ENCODE measurements at regions not wholly inside any gene's neighbourhood (a gene's known extent, or its start where the extent isn't known, plus 50 kb on each side); places are given as distances from the start of the nearest gene placed in this dataset.

GRCh38 chr10:108850138-108850854, 1073.0 kb downstream of the XPNPEP1 start:
- H3K27ac ChIP-seq (ENCODE audit: low read depth in 1 of 2, low read length in 2 of 2), result no peak overlapping the region
- no peak for DNase-seq (ENCODE audit: low spot score)
- no peak overlapping the region for H3K9ac ChIP-seq (ENCODE audit: low read depth in 1 of 2, low read length in 2 of 2)
- TF ChIP-seq NR2F2 (IDR thresholded peaks at IDR 0.05), result no peak
- no peak for TF ChIP-seq SP1 (IDR thresholded peaks at IDR 0.05)
- TF ChIP-seq REST (IDR thresholded peaks at IDR 0.05), result no peak
- no peak for TF ChIP-seq FOXA2 (IDR thresholded peaks at IDR 0.05)
- TF ChIP-seq ATF3 (IDR thresholded peaks at IDR 0.05), result no peak
- TF ChIP-seq HNF4A (conservative IDR thresholded peaks at IDR 0.05), result no peak
- no peak for TF ChIP-seq EGR1 (IDR thresholded peaks at IDR 0.05; ENCODE audit: low read depth in 2 of 2)
- no peak for TF ChIP-seq MAX (IDR thresholded peaks at IDR 0.05)
- TF ChIP-seq FOXA1 (IDR thresholded peaks at IDR 0.05), result no peak
- TF ChIP-seq CTCF (IDR thresholded peaks at IDR 0.05; ENCODE audit: low read depth, low read length, missing input control), result no peak
- TF ChIP-seq RXRA (IDR thresholded peaks at IDR 0.05), result no peak
- 78% methylated on average over 1 of the region's 1 CpG for WGBS
- H3K4me3 ChIP-seq (ENCODE audit: low read depth in 1 of 3, low read length in 3 of 3), result no peak overlapping the region
- no peaks in the 10 kb centered on the region for H3K27me3 ChIP-seq (ENCODE audit: control insufficient read depth in 4 of 4, insufficient read depth in 4 of 4, low read length in 3 of 4)
- no peaks in the 10 kb centered on the region for H3K9me3 ChIP-seq (ENCODE audit: control insufficient read depth in 4 of 4, low read length in 3 of 4)
- no peaks in the 10 kb centered on the region for H3K4me1 ChIP-seq (ENCODE audit: control insufficient read depth in 4 of 4, insufficient read depth in 4 of 4, low read length in 3 of 4)
- H3K36me3 ChIP-seq (ENCODE audit: control insufficient read depth in 4 of 4, insufficient read depth in 3 of 4, low read depth in 1 of 4, low read length in 3 of 4), result no peaks in the 10 kb centered on the region

GRCh38 chr10:108849688-108850087, 1073.6 kb downstream of the XPNPEP1 start:
- Histone ChIP-seq H3K4me3 (ENCODE audit: low read depth in 1 of 3, low read length in 3 of 3) (no peak overlapping the region), H3K9me3 (ENCODE audit: control insufficient read depth in 4 of 4, low read length in 3 of 4) (no peaks in the 10 kb centered on the region), H3K36me3 (ENCODE audit: control insufficient read depth in 4 of 4, insufficient read depth in 3 of 4, low read depth in 1 of 4, low read length in 3 of 4) (no peaks in the 10 kb centered on the region), H3K9ac (ENCODE audit: low read depth in 1 of 2, low read length in 2 of 2) (no peak overlapping the region), H3K4me1 (ENCODE audit: control insufficient read depth in 4 of 4, insufficient read depth in 4 of 4, low read length in 3 of 4) (no peaks in the 10 kb centered on the region), H3K27ac (ENCODE audit: low read depth in 1 of 2, low read length in 2 of 2) (no peak overlapping the region), H3K27me3 (ENCODE audit: control insufficient read depth in 4 of 4, insufficient read depth in 4 of 4, low read length in 3 of 4) (no peaks in the 10 kb centered on the region)
- TF ChIP-seq ATF3 (IDR thresholded peaks at IDR 0.05) (no peak), RAD21 (IDR thresholded peaks at IDR 0.05) (no peak), YY1 (IDR thresholded peaks at IDR 0.05) (no peak), MAX (IDR thresholded peaks at IDR 0.05) (no peak), GABPA (IDR thresholded peaks at IDR 0.05 in 1 of 2, conservative IDR thresholded peaks at IDR 0.05 in 1 of 2) (no peak), RXRA (IDR thresholded peaks at IDR 0.05) (no peak), TAF1 (conservative IDR thresholded peaks at IDR 0.05) (no peak), SP1 (IDR thresholded peaks at IDR 0.05) (no peak), FOXA2 (IDR thresholded peaks at IDR 0.05) (no peak), HNF4G (IDR thresholded peaks at IDR 0.05) (no peak), CTCF (IDR thresholded peaks at IDR 0.05; ENCODE audit: low read depth, low read length, missing input control) (no peak)
- 68% methylated on average over 2 of the region's 2 CpGs for WGBS
- DNase-seq (ENCODE audit: low spot score), result no peak

All from liver (tissue), 8 donors.